ENCODE measurements at regions not wholly inside any gene's neighbourhood (a gene's known extent, or its start where the extent isn't known, plus 50 kb on each side); places are given as distances from the start of the nearest gene placed in this dataset.

DNA sequence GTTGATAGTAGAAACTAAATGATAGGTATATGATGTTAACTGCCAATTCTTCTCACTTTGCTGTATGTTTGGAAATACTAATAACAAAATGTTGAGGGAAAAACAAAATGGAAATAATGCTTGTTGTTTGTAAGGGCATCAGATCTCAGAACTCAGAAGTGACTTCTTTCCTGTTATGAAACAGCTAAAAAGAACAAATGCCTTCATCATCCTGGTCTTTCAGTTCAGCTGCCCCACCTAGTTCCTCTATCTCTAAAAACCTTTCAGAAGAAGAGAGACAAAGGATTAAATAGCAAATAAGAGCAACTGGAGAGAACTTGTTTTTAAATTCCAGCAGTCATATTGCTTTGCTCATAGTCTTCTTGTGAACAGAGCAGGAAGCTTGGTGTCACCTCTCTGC lies 345.3 kb upstream of the NCAM1 start:
- Histone ChIP-seq H3K9me3 (ENCODE audit: control insufficient read depth in 4 of 4, low read length in 3 of 4) (no peaks in the 10 kb centered on the region), H3K36me3 (ENCODE audit: control insufficient read depth in 4 of 4, insufficient read depth in 3 of 4, low read depth in 1 of 4, low read length in 3 of 4) (no peaks in the 10 kb centered on the region), H3K9ac (ENCODE audit: low read depth in 1 of 2, low read length in 2 of 2) (no peak overlapping the region), H3K27me3 (ENCODE audit: control insufficient read depth in 4 of 4, insufficient read depth in 4 of 4, low read length in 3 of 4) (no peaks in the 10 kb centered on the region), H3K4me3 (ENCODE audit: low read depth in 1 of 3, low read length in 3 of 3) (no peak overlapping the region), H3K27ac (ENCODE audit: low read depth in 1 of 2, low read length in 2 of 2) (no peak overlapping the region), H3K4me1 (ENCODE audit: control insufficient read depth in 4 of 4, insufficient read depth in 4 of 4, low read length in 3 of 4) (no peaks in the 10 kb centered on the region)
- no peak for TF ChIP-seq EGR1 (IDR thresholded peaks at IDR 0.05; ENCODE audit: low read depth in 2 of 2)
- no peak for DNase-seq (ENCODE audit: low spot score)

GRCh38 chr11:112616327-112617097 lies 344.7 kb upstream of the NCAM1 start:
- Histone ChIP-seq H3K9me3 (ENCODE audit: control insufficient read depth in 4 of 4, low read length in 3 of 4) (no peaks in the 10 kb centered on the region), H3K27ac (ENCODE audit: low read depth in 1 of 2, low read length in 2 of 2) (no peak overlapping the region), H3K4me1 (ENCODE audit: control insufficient read depth in 4 of 4, insufficient read depth in 4 of 4, low read length in 3 of 4) (no peaks in the 10 kb centered on the region), H3K36me3 (ENCODE audit: control insufficient read depth in 4 of 4, insufficient read depth in 3 of 4, low read depth in 1 of 4, low read length in 3 of 4) (no peaks in the 10 kb centered on the region), H3K27me3 (ENCODE audit: control insufficient read depth in 4 of 4, insufficient read depth in 4 of 4, low read length in 3 of 4) (no peaks in the 10 kb centered on the region), H3K9ac (ENCODE audit: low read depth in 1 of 2, low read length in 2 of 2) (no peak overlapping the region), H3K4me3 (ENCODE audit: low read depth in 1 of 3, low read length in 3 of 3) (no peak overlapping the region)
- 67% methylated on average over 4 of the region's 4 CpGs for WGBS
- DNase-seq (ENCODE audit: low spot score) = no peak
- no peak for TF ChIP-seq TAF1 (conservative IDR thresholded peaks at IDR 0.05)
- TF ChIP-seq NR2F2 (IDR thresholded peaks at IDR 0.05) = no peak
- no peak for TF ChIP-seq CTCF (IDR thresholded peaks at IDR 0.05; ENCODE audit: low read depth, low read length, missing input control)
- TF ChIP-seq EGR1 (IDR thresholded peaks at IDR 0.05; ENCODE audit: low read depth in 2 of 2) = no peak
- no peak for TF ChIP-seq FOXA1 (IDR thresholded peaks at IDR 0.05)
- no peak for TF ChIP-seq GABPA (IDR thresholded peaks at IDR 0.05 in 1 of 2, conservative IDR thresholded peaks at IDR 0.05 in 1 of 2)
- TF ChIP-seq ZBTB33 (IDR thresholded peaks at IDR 0.05) = no peak
- TF ChIP-seq YY1 (IDR thresholded peaks at IDR 0.05) = no peak
- no peak for TF ChIP-seq JUND (IDR thresholded peaks at IDR 0.05)
- TF ChIP-seq, protein P1, sequence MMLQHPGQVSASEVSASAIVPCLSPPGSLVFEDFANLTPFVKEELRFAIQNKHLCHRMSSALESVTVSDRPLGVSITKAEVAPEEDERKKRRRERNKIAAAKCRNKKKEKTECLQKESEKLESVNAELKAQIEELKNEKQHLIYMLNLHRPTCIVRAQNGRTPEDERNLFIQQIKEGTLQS (IDR thresholded peaks at IDR 0.05) = no peak
- TF ChIP-seq, protein P2, sequence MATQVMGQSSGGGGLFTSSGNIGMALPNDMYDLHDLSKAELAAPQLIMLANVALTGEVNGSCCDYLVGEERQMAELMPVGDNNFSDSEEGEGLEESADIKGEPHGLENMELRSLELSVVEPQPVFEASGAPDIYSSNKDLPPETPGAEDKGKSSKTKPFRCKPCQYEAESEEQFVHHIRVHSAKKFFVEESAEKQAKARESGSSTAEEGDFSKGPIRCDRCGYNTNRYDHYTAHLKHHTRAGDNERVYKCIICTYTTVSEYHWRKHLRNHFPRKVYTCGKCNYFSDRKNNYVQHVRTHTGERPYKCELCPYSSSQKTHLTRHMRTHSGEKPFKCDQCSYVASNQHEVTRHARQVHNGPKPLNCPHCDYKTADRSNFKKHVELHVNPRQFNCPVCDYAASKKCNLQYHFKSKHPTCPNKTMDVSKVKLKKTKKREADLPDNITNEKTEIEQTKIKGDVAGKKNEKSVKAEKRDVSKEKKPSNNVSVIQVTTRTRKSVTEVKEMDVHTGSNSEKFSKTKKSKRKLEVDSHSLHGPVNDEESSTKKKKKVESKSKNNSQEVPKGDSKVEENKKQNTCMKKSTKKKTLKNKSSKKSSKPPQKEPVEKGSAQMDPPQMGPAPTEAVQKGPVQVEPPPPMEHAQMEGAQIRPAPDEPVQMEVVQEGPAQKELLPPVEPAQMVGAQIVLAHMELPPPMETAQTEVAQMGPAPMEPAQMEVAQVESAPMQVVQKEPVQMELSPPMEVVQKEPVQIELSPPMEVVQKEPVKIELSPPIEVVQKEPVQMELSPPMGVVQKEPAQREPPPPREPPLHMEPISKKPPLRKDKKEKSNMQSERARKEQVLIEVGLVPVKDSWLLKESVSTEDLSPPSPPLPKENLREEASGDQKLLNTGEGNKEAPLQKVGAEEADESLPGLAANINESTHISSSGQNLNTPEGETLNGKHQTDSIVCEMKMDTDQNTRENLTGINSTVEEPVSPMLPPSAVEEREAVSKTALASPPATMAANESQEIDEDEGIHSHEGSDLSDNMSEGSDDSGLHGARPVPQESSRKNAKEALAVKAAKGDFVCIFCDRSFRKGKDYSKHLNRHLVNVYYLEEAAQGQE (IDR thresholded peaks at IDR 0.05) = no peak
- TF ChIP-seq HNF4A (conservative IDR thresholded peaks at IDR 0.05) = no peak
- TF ChIP-seq RXRA (IDR thresholded peaks at IDR 0.05) = no peak
- no peak for TF ChIP-seq RAD21 (IDR thresholded peaks at IDR 0.05)
- no peak for TF ChIP-seq MAX (IDR thresholded peaks at IDR 0.05)
- no peak for TF ChIP-seq SP1 (IDR thresholded peaks at IDR 0.05)
- no peak for TF ChIP-seq FOXA2 (IDR thresholded peaks at IDR 0.05)

All from liver (tissue), 8 donors.